ENCODE measurements at regions not wholly inside any gene's neighbourhood (a gene's known extent, or its start where the extent isn't known, plus 50 kb on each side); places are given as distances from the start of the nearest gene placed in this dataset.

DNA sequence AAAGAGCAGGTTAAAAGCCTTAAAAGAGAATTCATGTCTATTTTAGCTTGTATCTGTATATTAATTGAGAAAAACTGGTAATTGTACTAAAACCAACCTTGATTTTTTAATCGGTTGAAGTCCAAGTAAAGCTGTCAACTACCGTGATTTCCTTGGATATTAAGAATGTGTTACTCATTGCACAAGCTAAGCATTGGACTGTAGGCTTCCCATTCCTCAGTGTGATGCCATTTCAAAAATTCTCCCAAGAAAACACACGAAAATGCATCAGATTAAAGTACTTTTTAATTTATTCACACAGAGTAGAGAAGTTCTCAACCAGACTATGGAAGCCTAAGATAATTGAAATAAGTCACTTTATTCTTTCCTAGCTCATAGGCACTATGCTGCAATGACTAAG, 761.4 kb upstream of the TYRP1 start:
- DNase-seq (ENCODE audit: low spot score): no peak
- TF ChIP-seq EZH2 (IDR thresholded peaks at IDR 0.05; ENCODE audit: borderline replicate concordance, low read depth, low read length, poor library complexity, severe bottlenecking): no peak
- TF ChIP-seq, protein P1, sequence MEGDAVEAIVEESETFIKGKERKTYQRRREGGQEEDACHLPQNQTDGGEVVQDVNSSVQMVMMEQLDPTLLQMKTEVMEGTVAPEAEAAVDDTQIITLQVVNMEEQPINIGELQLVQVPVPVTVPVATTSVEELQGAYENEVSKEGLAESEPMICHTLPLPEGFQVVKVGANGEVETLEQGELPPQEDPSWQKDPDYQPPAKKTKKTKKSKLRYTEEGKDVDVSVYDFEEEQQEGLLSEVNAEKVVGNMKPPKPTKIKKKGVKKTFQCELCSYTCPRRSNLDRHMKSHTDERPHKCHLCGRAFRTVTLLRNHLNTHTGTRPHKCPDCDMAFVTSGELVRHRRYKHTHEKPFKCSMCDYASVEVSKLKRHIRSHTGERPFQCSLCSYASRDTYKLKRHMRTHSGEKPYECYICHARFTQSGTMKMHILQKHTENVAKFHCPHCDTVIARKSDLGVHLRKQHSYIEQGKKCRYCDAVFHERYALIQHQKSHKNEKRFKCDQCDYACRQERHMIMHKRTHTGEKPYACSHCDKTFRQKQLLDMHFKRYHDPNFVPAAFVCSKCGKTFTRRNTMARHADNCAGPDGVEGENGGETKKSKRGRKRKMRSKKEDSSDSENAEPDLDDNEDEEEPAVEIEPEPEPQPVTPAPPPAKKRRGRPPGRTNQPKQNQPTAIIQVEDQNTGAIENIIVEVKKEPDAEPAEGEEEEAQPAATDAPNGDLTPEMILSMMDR (conservative IDR thresholded peaks at IDR 0.05; ENCODE audit: low read depth, low read length): no peak
- Histone ChIP-seq H3K4me3 (ENCODE audit: low read depth, low read length, poor library complexity, severe bottlenecking) (no peak overlapping the region), H3K9me3 (ENCODE audit: low read depth, low read length, poor library complexity, severe bottlenecking) (no peaks in the 10 kb centered on the region), H3K4me1 (ENCODE audit: insufficient read depth, low read length, poor library complexity, severe bottlenecking) (no peaks in the 10 kb centered on the region), H3K27ac (ENCODE audit: low read depth, low read length, poor library complexity, severe bottlenecking) (no peak overlapping the region), H3K27me3 (replicated peaks; ENCODE audit: insufficient read depth, low read depth, low read length, poor library complexity) (no peaks in the 10 kb centered on the region), H3K36me3 (ENCODE audit: insufficient read depth, low read length, poor library complexity, severe bottlenecking) (no peaks in the 10 kb centered on the region)
- BruUV-seq (replicated peaks): no TSS peak
- ChIA-PET POLR2A (ENCODE audit: low non-redundant PET) (no interaction called here), CTCF (interaction anchor here (0.6 kb wide), 1 partner anchor 29 kb away, joined by 5 read pairs; no protein-coding TSS in a partner anchor)
- intact Hi-C loops (cut with micrococcal nuclease; ENCODE audit: unreplicated experiment): no loop called here

DNA sequence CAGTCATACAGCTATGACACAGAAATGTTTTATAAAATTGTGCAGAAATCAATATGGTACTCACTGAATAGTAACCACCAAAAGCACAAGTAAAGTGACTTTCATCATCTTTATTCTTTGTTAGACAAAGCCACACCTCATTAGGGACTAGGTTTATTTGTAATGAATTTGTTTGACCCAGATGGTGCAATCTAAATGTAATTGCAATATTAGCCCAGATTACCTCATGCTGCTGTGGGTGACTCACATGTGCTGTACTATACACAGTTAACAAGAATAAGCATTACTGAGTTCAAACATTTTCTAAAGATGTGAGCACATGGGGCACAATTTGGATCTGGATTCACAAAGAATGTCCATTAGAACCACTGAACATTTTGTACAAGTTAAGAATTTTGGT, 759.3 kb upstream of the TYRP1 start:
- Histone ChIP-seq H3K9me3 (ENCODE audit: low read depth, low read length, poor library complexity, severe bottlenecking) (no peaks in the 10 kb centered on the region), H3K27ac (ENCODE audit: low read depth, low read length, poor library complexity, severe bottlenecking) (no peak overlapping the region), H3K4me1 (ENCODE audit: insufficient read depth, low read length, poor library complexity, severe bottlenecking) (no peaks in the 10 kb centered on the region), H3K4me3 (ENCODE audit: low read depth, low read length, poor library complexity, severe bottlenecking) (no peak overlapping the region), H3K36me3 (ENCODE audit: insufficient read depth, low read length, poor library complexity, severe bottlenecking) (no peaks in the 10 kb centered on the region), H3K27me3 (replicated peaks; ENCODE audit: insufficient read depth, low read depth, low read length, poor library complexity) (no peaks in the 10 kb centered on the region)
- no TSS peak for BruUV-seq (replicated peaks)
- no peak for TF ChIP-seq EZH2 (IDR thresholded peaks at IDR 0.05; ENCODE audit: borderline replicate concordance, low read depth, low read length, poor library complexity, severe bottlenecking)
- TF ChIP-seq, protein P1 (conservative IDR thresholded peaks at IDR 0.05; ENCODE audit: low read depth, low read length): no peak
- CTCF ChIA-PET: no interaction called here
- DNase-seq (ENCODE audit: low spot score): peak; percentile 31
- POLR2A ChIA-PET (ENCODE audit: low non-redundant PET): no interaction called here
- intact Hi-C loops (cut with micrococcal nuclease; ENCODE audit: unreplicated experiment): no loop called here

GRCh38 chr9:11946531-11946930, 746.7 kb upstream of the TYRP1 start:
- TF ChIP-seq, protein P1 (conservative IDR thresholded peaks at IDR 0.05; ENCODE audit: low read depth, low read length): no peak
- TF ChIP-seq EZH2 (IDR thresholded peaks at IDR 0.05; ENCODE audit: borderline replicate concordance, low read depth, low read length, poor library complexity, severe bottlenecking): no peak
- ChIA-PET CTCF (interaction anchor here (0.6 kb wide), 1 partner anchor 190 kb away, joined by 3 read pairs; no protein-coding TSS in a partner anchor), POLR2A (ENCODE audit: low non-redundant PET) (no interaction called here)
- no peaks in the 10 kb centered on the region for H3K4me1 ChIP-seq (ENCODE audit: insufficient read depth, low read length, poor library complexity, severe bottlenecking)
- intact Hi-C loops (cut with micrococcal nuclease; ENCODE audit: unreplicated experiment): no loop called here
- H3K27ac ChIP-seq (ENCODE audit: low read depth, low read length, poor library complexity, severe bottlenecking): no peak overlapping the region
- no peak for DNase-seq (ENCODE audit: low spot score)
- no peaks in the 10 kb centered on the region for H3K9me3 ChIP-seq (ENCODE audit: low read depth, low read length, poor library complexity, severe bottlenecking)
- no peaks in the 10 kb centered on the region for H3K36me3 ChIP-seq (ENCODE audit: insufficient read depth, low read length, poor library complexity, severe bottlenecking)
- no peaks in the 10 kb centered on the region for H3K27me3 ChIP-seq (replicated peaks; ENCODE audit: insufficient read depth, low read depth, low read length, poor library complexity)
- BruUV-seq (replicated peaks): no TSS peak
- no peak overlapping the region for H3K4me3 ChIP-seq (ENCODE audit: low read depth, low read length, poor library complexity, severe bottlenecking)
